ENCODE measurements at regions not wholly inside any gene's neighbourhood (a gene's known extent, or its start where the extent isn't known, plus 50 kb on each side); places are given as distances from the start of the nearest gene placed in this dataset.

DNA sequence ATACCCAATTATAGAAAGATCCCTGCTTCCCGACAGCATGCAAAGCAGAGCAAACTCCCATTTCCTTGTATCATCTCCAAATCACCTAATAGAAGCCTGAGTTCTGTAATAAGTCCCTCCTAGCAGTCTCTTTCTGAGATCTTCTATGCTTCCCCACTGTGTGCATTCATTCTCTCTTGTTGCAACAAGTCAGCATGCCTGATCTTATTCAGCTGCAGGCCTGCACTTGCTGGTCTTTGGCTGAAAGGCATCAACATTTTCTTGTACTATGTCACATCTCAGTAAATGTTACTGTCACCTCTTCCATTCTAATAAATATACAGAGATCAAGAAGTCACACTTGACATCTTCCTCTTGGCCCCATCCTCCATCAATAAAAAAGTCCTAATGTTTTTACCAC lies 449.9 kb upstream of the MEX3C start:
- no peak for DNase-seq (ENCODE audit: low read depth in 1 of 2, low spot score in 1 of 2)
- Histone ChIP-seq H3K36me3 (no peaks in the 10 kb centered on the region), H3K27me3 (no peaks in the 10 kb centered on the region), H3K4me3 (no peak overlapping the region), H3K9me3 (ENCODE audit: low read depth) (no peaks in the 10 kb centered on the region), H3K4me1 (ENCODE audit: low read depth) (no peaks in the 10 kb centered on the region), H3K27ac (no peak overlapping the region)
- TF ChIP-seq CTCF (IDR thresholded peaks at IDR 0.05; ENCODE audit: low read depth, low read length): no peak

DNA sequence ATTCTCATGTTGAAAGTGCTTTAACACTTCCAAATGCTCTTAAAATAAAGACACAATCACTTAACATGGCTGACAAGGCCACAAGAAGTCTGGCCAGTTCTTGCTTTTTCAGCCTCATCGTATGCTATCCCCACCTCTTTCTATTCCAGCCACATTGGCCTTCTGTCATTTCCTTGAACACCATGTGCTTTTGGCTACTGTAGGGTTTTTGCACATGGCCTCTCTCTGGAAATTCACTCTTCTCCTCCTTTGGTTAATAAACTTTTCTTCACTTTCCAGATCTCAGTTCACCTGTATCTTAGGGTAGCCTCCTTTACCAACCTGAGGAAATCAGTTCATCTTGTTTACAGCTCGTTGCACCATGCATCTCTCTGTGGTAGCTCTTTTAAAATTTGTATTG lies 450.5 kb upstream of the MEX3C start:
- Histone ChIP-seq H3K9me3 (ENCODE audit: low read depth) (no peaks in the 10 kb centered on the region), H3K4me1 (ENCODE audit: low read depth) (no peaks in the 10 kb centered on the region), H3K27ac (no peak overlapping the region), H3K4me3 (no peak overlapping the region), H3K27me3 (no peaks in the 10 kb centered on the region), H3K36me3 (no peaks in the 10 kb centered on the region)
- DNase-seq (ENCODE audit: low read depth in 1 of 2, low spot score in 1 of 2): no peak
- no peak for TF ChIP-seq CTCF (IDR thresholded peaks at IDR 0.05; ENCODE audit: low read depth, low read length)

DNA sequence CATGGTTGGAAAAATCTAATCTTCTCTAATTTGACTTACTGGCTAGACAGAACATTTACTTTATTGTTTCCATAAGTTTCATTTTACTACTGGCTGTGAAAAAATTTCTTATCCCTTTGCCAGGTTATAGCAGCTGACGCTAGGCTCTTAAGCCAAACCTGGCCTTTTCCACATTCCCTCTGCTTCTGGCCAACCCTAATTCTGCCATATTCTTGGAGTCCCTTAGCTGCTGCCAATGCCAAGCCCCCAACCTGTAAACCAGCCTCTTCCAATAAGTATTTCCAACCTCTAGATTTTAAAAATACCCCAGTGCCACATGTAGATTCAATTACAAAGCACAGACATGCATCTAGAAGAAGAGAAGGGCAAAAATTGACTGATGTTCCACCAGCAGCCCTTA lies 452.3 kb upstream of the MEX3C start:
- no peaks in the 10 kb centered on the region for H3K9me3 ChIP-seq (ENCODE audit: low read depth)
- TF ChIP-seq CTCF (IDR thresholded peaks at IDR 0.05; ENCODE audit: low read depth, low read length): no peak
- H3K36me3 ChIP-seq: no peaks in the 10 kb centered on the region
- H3K4me1 ChIP-seq (ENCODE audit: low read depth): no peaks in the 10 kb centered on the region
- peaks cover 4% of the 10 kb centered on the region for H3K27me3 ChIP-seq
- DNase-seq (ENCODE audit: low read depth in 1 of 2, low spot score in 1 of 2): no peak
- no peak overlapping the region for H3K27ac ChIP-seq
- H3K4me3 ChIP-seq: no peak overlapping the region

- Histone ChIP-seq H3K36me3 (no peaks in the 10 kb centered on the region), H3K9me3 (ENCODE audit: low read depth) (no peaks in the 10 kb centered on the region), H3K4me1 (ENCODE audit: low read depth) (no peaks in the 10 kb centered on the region), H3K27me3 (peaks cover 4% of the 10 kb centered on the region), H3K4me3 (no peak overlapping the region), H3K27ac (no peak overlapping the region)
- TF ChIP-seq CTCF (IDR thresholded peaks at IDR 0.05; ENCODE audit: low read depth, low read length): no peak
- no peak for DNase-seq (ENCODE audit: low read depth in 1 of 2, low spot score in 1 of 2)
These were observed 454.3 kb upstream of the MEX3C start for GRCh38 chr18:51651761-51652160.

GRCh38 chr18:51653507-51654213 lies 456.2 kb upstream of the MEX3C start:
- no peaks in the 10 kb centered on the region for H3K4me1 ChIP-seq (ENCODE audit: low read depth)
- H3K27me3 ChIP-seq: peaks cover 4% of the 10 kb centered on the region
- no peak for TF ChIP-seq CTCF (IDR thresholded peaks at IDR 0.05; ENCODE audit: low read depth, low read length)
- H3K27ac ChIP-seq: no peak overlapping the region
- no peaks in the 10 kb centered on the region for H3K9me3 ChIP-seq (ENCODE audit: low read depth)
- H3K4me3 ChIP-seq: no peak overlapping the region
- no peak for DNase-seq (ENCODE audit: low read depth in 1 of 2, low spot score in 1 of 2)
- H3K36me3 ChIP-seq: no peaks in the 10 kb centered on the region
